NCI-H345 treated with DMSO at 0.1 percent for 48 hours (cell line): ENCODE measurements at regions not wholly inside any gene's neighbourhood (a gene's known extent, or its start where the extent isn't known, plus 50 kb on each side); places are given as distances from the start of the nearest gene placed in this dataset.

ENCODE experiments used
- DNase-seq: peaks from one replicate; lab custom pipeline; 2025; ENCODE audit not compliant: unreplicated experiment; lab: John Stamatoyannopoulos, UW

DNA sequence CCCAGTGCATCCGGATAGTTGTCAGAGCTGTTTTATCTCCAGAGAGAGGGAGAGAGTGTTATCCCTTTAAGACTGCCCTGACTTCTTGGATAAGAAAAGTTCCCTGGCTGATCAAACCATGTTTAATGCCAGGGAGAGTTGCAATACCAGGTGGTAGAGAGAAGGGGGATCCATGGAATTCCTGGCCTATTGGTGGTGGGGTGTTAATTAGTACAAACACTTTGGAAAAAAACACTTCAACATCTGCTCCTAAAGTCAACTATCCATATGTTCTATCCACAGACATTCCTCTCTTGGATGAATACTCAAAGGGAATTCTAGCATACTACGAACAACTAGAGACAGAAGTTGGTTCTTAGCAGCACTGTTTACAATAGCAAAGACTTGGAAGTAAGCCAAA, 307.2 kb downstream of the TCERG1L start:
- no peak for DNase-seq

DNA sequence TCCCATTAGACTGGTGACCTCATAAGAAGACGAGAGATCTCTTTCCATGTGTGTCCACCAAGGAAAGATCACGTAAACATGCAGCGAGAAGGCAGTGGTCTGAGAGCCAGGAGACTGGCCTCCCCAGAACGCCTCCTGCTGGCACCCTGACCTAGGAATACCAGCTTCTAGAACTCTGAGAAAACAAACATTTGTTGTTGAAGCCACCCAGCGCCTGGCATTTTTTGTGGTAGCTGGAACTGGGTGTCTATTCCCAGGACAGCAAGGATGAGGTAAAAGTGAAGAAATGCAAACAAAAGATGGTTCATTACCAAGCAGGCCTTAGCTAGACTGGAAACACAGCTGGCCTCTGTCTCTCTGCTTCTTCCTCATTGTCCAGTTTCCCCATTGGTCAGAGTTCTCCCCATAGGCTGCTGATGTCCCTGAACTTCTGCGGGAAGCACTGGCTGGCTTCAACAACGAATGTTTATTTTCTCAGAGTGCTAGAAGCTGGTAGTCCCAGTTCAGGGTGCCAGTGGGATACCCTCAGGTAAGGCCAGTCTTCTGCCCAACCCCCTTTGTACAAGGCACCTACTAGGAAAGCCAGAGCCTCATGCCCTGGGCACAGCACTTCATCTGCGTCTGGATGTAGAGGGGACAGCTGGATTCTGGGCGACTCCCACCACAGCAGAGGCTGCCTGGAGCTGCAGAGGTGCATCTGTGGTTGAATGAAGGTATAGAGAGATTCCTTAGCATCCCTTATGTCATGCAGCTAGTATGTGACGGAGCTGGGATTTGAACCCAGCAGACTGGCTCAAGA, 304.9 kb downstream of the TCERG1L start:
- no peak for DNase-seq

DNA sequence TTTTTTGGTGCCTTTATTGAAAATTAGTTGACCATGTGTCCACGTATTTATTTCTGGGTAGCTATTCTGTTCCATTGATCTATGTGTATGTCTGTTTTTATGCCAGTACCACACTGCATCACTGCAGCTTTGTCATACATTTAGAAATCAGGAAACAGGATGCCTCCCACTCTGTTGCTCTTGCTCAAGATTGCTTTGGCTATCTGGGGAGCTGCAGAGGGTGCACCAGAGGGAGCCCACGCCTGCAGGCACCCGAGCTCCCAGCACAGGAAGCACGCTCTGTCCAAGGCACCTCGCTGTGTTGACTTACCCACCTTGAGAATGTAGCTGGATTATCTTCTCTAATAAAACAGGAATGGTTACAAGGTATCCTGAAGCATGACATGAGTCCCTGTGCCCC, 301.7 kb downstream of the TCERG1L start:
- DNase-seq: no peak

DNA sequence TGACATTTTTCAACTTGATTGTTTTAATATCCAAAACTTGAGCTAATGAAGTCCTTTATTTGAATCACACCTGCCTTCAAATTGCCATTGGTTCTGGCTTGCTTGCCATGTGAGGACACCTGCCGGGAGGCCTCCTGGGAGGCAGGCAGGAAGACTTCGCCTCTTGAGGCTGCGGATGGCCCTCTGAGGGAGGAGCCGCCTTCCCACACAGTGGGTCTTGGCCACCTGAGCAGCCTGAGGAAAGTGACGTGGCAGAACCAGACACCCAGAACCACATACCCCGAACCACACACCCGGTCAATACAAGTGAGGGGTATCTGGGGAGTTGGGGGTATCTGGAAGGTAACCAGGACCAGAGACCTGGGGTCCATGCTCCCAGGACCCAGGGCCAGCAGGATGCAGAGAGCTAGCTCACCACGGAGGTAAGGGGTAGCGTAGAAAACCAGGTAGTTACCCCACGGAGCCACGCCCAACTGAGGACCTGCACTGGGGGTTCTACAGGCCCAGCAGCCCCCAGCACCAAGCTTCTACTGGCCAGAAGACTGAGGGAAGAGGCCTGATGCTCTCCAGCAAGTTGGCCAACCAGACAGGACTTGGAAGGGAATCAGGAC, 300.5 kb downstream of the TCERG1L start:
- no peak for DNase-seq

DNA sequence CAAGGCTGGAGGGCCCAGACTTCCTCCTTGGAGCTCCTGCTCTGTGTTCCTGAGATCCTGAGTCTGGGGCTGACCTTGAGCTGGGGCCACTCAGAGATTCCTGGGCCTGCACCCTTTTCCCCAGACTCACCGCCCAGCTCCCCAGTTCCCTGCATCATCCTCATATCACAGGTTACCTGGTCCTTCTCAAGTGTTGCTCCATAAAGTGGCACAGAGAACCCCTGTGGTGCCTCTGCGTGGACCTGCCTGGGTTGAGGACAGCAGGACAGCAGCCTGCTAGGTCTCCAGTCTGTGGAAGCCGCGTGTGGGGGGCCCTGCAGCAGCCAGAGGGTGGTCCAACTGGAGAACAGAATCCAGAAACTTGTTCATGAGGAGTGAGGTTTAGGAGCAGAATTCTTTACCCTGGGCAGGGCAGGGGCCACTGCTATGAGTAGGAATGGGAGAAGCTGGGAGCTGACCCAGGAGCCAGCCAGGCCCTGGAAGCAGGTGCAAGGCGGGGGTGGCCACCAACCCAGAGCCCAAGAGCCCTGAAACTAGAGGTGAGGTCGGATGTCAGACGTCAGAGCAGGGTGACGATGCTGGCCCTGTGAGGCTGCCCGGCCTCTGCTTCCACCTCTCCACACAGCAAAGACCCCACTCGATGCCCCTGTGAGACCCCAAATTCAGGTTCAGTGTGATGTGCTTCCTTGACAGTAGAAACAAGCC, 299.4 kb downstream of the TCERG1L start:
- DNase-seq: no peak

DNA sequence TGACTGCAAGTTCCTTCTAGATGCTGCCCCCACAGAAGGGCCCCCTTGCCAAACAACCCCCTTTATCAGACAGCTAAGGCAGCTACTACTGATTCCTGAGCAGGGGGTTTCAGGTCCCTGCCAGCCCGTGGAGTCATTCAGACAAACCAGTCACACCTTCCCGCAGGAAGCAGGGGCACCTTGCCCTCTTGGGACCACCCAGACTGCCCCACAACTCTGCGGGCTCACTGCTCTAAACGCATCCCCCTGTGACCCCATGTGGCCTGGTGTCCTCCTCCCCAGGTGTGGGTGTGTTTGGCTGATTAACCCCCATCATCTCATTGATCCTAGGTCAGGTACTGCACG, 298.9 kb downstream of the TCERG1L start:
- DNase-seq: no peak

DNA sequence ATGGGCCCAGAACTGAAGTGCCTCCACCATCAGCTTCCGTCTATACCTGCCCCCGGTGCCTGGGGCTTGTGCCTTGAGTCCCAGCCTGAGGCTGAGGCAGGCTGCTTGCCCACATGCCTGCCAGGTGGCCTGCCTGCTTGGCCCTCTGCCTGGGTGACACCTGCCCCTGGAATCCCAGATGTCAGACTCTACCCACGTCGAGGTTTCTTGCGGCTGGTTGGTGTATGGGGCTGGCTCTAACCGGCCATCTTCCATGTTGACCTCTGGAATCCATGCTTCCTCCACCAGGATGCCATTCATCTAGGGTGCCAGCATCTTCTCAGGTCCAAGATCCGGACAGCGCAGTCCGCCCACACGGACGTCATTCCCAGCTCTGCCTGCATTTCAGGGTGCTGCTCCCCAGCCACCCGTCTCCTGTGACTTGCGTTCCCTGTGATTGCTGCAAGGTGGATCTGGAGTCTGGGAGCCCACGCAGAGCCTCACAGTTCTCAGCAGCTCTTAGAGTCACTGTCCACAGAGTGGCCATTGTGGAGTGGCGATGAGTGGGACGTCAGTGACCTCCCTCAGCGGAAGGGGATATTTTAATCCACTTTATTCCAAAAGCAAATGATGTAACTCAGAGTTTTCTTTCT, 298.1 kb downstream of the TCERG1L start:
- no peak for DNase-seq

DNA sequence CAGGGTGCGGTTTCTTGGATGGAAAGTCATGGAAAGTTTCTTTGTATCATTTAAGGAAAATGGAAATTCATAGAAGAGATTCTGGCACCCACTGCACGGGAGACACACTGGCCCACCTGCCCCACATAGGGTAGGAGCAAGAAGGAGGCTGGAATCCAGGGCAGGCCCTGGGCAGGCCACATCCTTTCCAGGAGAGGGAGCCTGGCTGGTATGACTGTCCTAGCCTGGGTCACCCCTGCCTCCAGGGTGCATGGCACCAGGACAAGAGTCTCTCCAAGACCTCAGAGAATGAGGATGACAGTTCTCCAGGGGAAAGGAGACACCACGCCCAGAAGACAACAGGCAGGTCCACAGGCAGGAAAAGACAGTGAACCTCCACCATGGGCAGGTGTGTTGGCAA, 297.2 kb downstream of the TCERG1L start:
- DNase-seq: no peak

DNA sequence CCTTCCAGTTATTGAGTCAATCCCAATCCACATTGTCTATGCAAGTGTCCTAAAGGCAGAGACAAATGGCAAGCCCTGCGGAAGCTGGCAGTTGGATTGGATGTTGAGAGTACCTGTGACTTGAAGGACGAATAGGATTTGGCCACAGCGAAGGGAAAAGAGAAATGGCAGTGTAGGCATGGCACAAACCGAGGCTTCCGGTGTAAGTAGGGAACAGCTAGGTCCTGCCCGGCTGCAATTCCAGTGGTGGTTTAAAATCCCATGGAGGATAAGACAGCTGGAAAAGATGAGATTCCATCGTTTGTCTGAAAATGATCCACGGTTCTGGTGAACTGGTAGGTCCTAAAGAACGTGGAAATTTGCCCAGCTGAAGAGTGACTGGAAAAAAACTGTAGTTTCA, 296.2 kb downstream of the TCERG1L start:
- no peak for DNase-seq

DNA sequence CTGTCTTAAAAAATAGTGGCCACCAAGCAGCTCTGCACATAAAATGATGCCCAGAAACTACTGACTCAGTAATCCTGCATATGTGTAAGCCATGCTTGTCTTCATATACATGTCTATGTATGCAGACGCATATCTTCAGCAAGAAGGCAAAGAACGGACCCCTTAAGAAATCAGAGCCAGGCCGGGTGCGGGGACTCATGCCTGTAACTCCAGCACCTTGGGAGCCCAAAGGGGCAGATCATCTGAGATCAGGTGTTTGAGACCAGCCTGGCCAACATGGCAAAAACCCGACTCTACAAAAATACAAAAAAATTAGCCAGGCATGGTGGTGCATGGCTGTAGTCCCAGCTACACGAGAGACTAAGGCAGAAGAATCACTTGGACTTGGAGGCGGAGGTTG, 295.0 kb downstream of the TCERG1L start:
- no peak for DNase-seq

DNA sequence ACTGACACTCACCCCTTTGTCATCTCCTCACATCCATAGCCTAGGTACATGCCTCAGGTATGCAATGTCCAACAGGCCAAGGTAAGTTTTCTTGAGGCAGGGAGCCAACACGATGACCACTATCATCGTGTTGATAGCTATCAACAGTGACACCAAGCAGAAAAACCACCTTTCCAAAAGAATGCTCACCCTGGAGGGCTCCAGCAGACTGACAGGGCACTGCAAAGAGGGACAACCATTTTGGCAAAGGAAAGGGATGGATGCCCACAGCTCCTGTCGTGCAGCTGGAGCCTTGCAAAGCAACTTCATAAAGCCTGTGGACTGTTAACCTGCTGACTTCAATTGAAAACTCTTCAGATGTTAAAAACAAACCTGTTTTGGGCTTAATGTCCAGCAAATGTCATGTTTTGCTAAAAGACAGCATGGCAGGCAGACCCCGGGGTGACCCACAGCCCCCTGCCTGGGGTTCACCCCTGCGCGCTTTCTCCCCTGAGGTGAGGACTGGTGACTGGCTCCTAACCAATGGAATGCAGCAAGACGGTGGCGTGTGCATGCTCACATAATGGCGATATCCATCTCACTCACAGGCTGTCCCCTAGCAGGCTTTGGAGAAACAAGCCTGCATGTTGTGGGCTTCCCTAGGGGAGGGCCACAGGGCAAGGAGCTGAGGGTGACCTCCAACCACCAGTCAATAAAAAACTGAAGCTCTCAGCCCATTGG, 293.8 kb downstream of the TCERG1L start:
- no peak for DNase-seq

DNA sequence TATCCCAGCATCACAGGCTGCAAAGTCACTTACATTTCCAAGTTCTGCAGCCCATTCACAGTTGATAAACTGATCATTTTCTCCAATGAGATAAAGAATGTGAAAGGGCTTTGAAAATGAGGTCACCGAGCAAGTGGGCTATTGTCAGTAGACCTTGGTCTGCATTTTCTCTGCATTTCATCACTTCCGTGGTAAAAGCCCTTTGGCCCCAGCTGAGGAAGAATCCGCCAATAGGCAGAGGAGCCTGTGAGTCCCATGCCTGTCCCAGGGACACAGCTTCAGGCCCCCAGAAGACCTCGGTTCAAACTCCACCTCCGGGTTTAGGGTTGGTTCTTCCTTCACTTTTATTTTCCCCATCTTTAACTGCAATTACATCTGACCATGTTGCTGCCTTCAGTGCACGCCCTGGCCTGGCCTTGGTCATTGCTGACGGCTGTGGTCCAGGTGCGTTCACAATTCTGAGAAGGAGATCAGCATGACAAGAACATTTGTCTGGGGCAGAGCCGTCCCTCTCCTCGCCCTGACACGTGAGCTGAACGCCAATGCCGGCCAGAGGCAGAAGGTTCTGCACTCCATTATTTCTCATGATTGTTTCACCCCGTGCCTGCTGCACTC, 292.5 kb downstream of the TCERG1L start:
- no peak for DNase-seq

DNA sequence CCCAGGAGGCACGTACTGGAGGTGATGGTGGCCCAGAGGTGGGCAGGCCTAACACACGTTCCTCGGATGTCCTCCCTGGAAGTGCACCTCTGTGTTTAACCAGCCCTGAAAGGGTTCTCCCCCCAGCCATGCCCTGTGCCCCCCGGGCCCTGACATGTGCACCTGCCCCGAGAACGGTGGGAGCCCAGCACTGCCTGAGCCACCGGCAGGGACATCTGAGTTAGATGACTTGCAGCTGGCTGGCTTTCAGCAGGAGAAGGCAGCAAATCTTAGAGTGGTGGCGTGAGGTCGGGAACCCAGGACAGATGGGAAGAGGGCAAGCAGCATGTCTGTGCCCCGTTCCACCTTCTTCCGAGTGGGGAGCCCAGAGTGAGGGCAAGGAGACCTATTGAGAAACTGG, 291.8 kb downstream of the TCERG1L start:
- DNase-seq: no peak

DNA sequence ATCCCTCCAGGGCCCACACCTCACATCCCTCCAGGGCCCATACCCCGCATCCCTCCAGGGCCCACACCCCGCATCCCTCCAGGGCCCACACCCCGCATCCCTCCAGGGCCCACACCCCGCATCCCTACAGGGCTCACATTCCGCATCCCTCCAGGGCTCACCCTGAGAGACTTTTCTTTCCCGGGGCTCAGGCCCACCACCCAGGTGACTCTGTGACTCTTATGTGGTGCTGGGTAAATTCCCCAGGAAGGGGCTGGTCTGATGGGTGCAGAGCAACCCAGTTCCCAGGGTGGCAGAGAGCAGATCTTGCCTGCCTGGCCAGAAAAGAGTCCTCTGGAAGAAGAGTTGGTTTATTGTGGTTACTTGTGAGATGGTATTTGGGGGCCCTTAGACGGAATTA, 290.7 kb downstream of the TCERG1L start:
- no peak for DNase-seq

DNA sequence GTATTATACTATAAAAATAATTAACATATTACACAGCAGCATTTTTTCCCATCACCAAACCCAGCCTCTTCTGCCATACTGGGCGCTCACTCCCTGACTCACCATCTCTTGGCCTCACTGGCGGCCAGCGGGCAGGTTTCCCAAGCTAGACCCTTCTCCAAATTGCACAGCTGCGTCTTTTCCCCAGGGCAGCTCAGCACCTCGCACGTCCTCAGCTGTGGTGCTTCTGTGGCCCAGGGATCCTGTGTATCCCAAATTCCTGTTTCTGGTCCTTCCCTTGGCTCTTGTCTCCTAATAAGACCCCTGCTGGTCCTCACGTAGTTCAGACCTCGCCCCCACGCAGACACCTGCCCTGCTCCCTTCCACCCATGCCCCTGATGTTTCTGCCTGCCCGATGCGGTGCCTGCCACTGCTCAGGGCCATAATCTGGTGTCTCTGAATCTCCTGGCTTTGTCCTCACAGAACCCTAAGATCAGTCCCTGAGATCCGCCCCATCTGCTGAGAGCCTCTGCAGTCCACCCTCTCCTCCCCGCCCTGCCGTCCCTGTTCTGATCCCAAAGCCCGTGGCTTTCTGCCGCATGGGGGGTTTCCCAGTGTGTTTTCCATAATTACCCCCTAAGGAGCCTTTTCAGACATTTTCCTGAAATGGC, 290.1 kb downstream of the TCERG1L start:
- no peak for DNase-seq

DNA sequence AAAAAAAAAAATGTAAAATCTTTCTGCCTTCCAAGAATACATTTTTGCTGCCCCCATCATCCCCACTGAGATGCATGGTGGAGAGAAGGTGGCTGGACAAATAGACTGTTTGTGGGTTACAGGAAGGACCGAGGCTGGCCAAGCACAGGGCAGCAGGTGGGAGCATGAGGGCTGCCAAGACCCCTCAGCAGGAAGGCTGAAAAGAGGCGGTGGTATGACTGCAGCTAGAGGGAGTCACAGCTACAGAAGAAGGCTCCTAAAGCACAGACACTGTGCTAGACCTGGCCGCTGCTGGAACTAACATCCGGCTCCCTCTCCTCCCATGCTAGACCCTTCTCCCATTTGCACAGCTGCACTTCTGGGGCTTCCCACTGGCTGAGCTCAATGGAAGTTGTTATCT, 289.6 kb downstream of the TCERG1L start:
- no peak for DNase-seq

DNA sequence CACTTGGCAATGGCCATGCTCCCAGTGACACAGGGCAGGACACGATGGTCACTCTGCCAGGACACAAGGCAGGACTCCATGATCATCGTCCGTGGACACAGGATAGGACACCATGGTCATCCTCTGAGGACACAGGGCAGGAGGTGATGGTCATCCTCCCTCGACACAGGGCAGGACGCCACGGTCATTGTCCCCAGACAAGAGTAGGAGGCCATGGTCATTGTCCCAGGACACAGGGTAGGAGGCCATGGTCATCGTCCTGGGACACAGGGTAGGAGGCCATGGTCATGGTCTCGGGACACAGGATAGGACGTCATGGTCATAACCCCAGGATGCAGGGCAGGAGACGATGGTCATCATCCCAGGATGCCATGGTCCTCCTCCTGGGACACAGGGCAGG, 289.2 kb downstream of the TCERG1L start:
- no peak for DNase-seq

DNA sequence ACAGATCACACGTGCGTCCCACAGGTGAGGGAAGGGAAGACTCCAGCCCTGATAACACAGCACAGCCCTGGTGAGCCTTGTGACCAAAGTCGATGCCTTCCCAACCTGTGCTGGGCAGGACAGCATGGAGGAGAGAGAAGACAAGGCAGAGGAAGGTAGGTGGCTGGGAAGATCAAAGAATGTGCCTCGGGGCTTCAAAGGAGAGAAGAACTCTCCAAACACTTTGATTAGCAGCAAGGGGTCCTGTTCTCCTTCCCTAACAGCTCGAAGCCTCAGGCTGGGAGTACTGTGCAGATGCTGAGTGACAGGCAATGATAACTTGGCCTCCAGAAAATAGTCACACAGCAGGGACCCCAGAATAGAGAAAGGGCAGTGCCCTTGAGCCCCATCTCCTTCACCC, 288.5 kb downstream of the TCERG1L start:
- DNase-seq: no peak

DNA sequence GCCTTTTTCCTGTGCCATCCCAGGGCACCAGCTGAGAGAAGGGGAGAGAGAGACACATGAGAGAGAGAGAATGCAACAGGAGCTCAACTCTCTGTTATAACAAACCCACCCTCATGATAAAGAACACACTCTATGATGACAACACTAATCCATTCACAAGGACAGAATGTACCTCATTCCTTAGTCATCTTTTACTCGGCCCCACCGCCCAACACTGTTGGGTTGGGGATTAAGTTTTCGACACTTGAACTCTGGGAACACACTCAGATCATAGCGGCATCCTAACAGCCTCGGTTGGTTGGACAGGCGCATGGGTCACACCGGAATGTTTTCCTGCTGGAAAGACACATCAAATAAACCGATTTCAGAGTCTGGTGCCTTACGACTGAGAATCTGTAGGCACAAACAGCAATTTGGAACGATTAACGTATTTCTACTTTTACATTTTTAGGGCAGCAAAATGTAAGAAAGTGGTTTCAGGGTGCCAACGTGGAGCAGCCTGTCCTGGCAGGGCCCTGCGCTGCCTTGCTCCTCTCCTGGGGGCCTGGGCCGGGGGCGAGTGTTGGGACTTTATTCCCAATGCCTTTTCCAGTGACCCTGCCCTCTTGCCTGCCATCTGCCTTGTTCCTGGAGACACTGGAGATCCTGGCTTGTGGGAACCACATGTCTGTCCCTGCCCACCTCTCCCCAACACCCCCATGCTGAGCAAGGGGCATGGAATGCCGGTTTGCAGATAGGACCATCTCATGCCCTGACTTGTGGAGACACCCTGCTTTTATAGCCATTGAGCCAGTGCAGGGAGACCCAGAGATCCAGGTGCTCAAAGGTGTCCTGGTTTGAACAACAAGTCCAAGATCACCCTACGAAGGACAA, 287.0 kb downstream of the TCERG1L start:
- no peak for DNase-seq
